IPS-20b (cell line): ENCODE measurements at regions not wholly inside any gene's neighbourhood (a gene's known extent, or its start where the extent isn't known, plus 50 kb on each side); places are given as distances from the start of the nearest gene placed in this dataset.

ENCODE experiments used
- H3K27ac ChIP-seq: one replicate; pipeline ENCODE4 v1.5.1; 2013; ENCODE audit warnings: low read length
- H3K27me3 ChIP-seq: 2 replicates; pipeline ENCODE4 v1.6.1; 2013; ENCODE audit warnings: mild to moderate bottlenecking, low read length, inconsistent platforms; ENCODE audit not compliant: insufficient read depth
- H3K36me3 ChIP-seq: 2 replicates; pipeline ENCODE4 v1.6.1; 2013; ENCODE audit warnings: low read depth, mild to moderate bottlenecking, inconsistent platforms, low read length, moderate library complexity; ENCODE audit not compliant: insufficient read depth
- H3K4me1 ChIP-seq: 2 replicates; pipeline ENCODE4 v1.6.1; 2013; ENCODE audit warnings: mild to moderate bottlenecking, control low read depth, inconsistent platforms, low read length, moderate library complexity; ENCODE audit not compliant: insufficient read depth
- H3K4me3 ChIP-seq: 2 replicates; pipeline ENCODE4 v1.5.1; 2013; ENCODE audit warnings: mild to moderate bottlenecking, low read length, inconsistent platforms
- H3K9ac ChIP-seq: 2 replicates; pipeline ENCODE4 v1.6.1; 2013; ENCODE audit warnings: low read depth, mild to moderate bottlenecking, inconsistent platforms, low read length, moderate library complexity
- H3K9me3 ChIP-seq: 2 replicates; pipeline ENCODE4 v1.6.1; 2013; ENCODE audit warnings: mild to moderate bottlenecking, low read depth, low read length, inconsistent platforms; ENCODE audit not compliant: insufficient read depth

GRCh38 chr9:82492274-82492673 lies 503.7 kb downstream of the SPATA31D1 start:
- Histone ChIP-seq H3K4me3 (no peak overlapping the region), H3K9ac (no peak overlapping the region), H3K27me3 (no peaks in the 10 kb centered on the region), H3K4me1 (no peaks in the 10 kb centered on the region), H3K36me3 (no peaks in the 10 kb centered on the region), H3K9me3 (no peaks in the 10 kb centered on the region), H3K27ac (no peak overlapping the region)

GRCh38 chr9:82495884-82496777 lies 507.6 kb downstream of the SPATA31D1 start:
- Histone ChIP-seq H3K4me3 (no peak overlapping the region), H3K9me3 (no peaks in the 10 kb centered on the region), H3K9ac (no peak overlapping the region), H3K36me3 (no peaks in the 10 kb centered on the region), H3K4me1 (no peaks in the 10 kb centered on the region), H3K27me3 (no peaks in the 10 kb centered on the region), H3K27ac (no peak overlapping the region)

- Histone ChIP-seq H3K4me3 (no peak overlapping the region), H3K27me3 (no peaks in the 10 kb centered on the region), H3K9me3 (no peaks in the 10 kb centered on the region), H3K27ac (no peak overlapping the region), H3K9ac (no peak overlapping the region), H3K36me3 (no peaks in the 10 kb centered on the region), H3K4me1 (no peaks in the 10 kb centered on the region)
Observed at GRCh38 chr9:82498541-82499317, 510.2 kb downstream of the SPATA31D1 start.

GRCh38 chr9:82499337-82499736 lies 510.8 kb downstream of the SPATA31D1 start:
- Histone ChIP-seq H3K27me3 (no peaks in the 10 kb centered on the region), H3K9me3 (no peaks in the 10 kb centered on the region), H3K27ac (no peak overlapping the region), H3K4me1 (no peaks in the 10 kb centered on the region), H3K4me3 (no peak overlapping the region), H3K36me3 (no peaks in the 10 kb centered on the region), H3K9ac (no peak overlapping the region)

GRCh38 chr9:82504620-82505019 lies 516.0 kb downstream of the SPATA31D1 start:
- Histone ChIP-seq H3K4me1 (no peaks in the 10 kb centered on the region), H3K9ac (no peak overlapping the region), H3K9me3 (no peaks in the 10 kb centered on the region), H3K27ac (no peak overlapping the region), H3K4me3 (no peak overlapping the region), H3K27me3 (no peaks in the 10 kb centered on the region), H3K36me3 (no peaks in the 10 kb centered on the region)

GRCh38 chr9:82511626-82512025 lies 523.1 kb downstream of the SPATA31D1 start:
- H3K36me3 ChIP-seq: no peaks in the 10 kb centered on the region
- no peaks in the 10 kb centered on the region for H3K4me1 ChIP-seq
- no peak overlapping the region for H3K4me3 ChIP-seq
- H3K9me3 ChIP-seq: no peaks in the 10 kb centered on the region
- H3K27ac ChIP-seq: no peak overlapping the region
- no peaks in the 10 kb centered on the region for H3K27me3 ChIP-seq
- H3K9ac ChIP-seq: no peak overlapping the region

GRCh38 chr9:82512728-82513127 lies 524.2 kb downstream of the SPATA31D1 start:
- Histone ChIP-seq H3K36me3 (no peaks in the 10 kb centered on the region), H3K4me1 (no peaks in the 10 kb centered on the region), H3K27ac (no peak overlapping the region), H3K9ac (no peak overlapping the region), H3K4me3 (no peak overlapping the region), H3K27me3 (no peaks in the 10 kb centered on the region), H3K9me3 (no peaks in the 10 kb centered on the region)

- no peak overlapping the region for H3K27ac ChIP-seq
- no peaks in the 10 kb centered on the region for H3K4me1 ChIP-seq
- no peaks in the 10 kb centered on the region for H3K27me3 ChIP-seq
- H3K4me3 ChIP-seq: no peak overlapping the region
- H3K9me3 ChIP-seq: no peaks in the 10 kb centered on the region
- no peak overlapping the region for H3K9ac ChIP-seq
- no peaks in the 10 kb centered on the region for H3K36me3 ChIP-seq
Observed at GRCh38 chr9:82513242-82513751, 524.7 kb downstream of the SPATA31D1 start.

- H3K4me3 ChIP-seq: no peak overlapping the region
- H3K9ac ChIP-seq: no peak overlapping the region
- no peaks in the 10 kb centered on the region for H3K9me3 ChIP-seq
- no peaks in the 10 kb centered on the region for H3K27me3 ChIP-seq
- no peaks in the 10 kb centered on the region for H3K36me3 ChIP-seq
- H3K27ac ChIP-seq: no peak overlapping the region
- no peaks in the 10 kb centered on the region for H3K4me1 ChIP-seq
Observed at GRCh38 chr9:82513976-82514735, 525.6 kb downstream of the SPATA31D1 start.

- H3K27me3 ChIP-seq: no peaks in the 10 kb centered on the region
Observed at GRCh38 chr9:82518868-82519267, 530.3 kb downstream of the SPATA31D1 start.

GRCh38 chr9:82519332-82519731 lies 530.8 kb downstream of the SPATA31D1 start:
- no peak overlapping the region for H3K4me3 ChIP-seq
- no peaks in the 10 kb centered on the region for H3K9me3 ChIP-seq

More at GRCh38 chr9:82518868-82519267, 530.3 kb downstream of the SPATA31D1 start:
- Histone ChIP-seq H3K27ac (no peak overlapping the region), H3K4me3 (no peak overlapping the region), H3K9ac (no peak overlapping the region), H3K4me1 (no peaks in the 10 kb centered on the region), H3K9me3 (no peaks in the 10 kb centered on the region), H3K36me3 (no peaks in the 10 kb centered on the region)

More at GRCh38 chr9:82519332-82519731, 530.8 kb downstream of the SPATA31D1 start:
- Histone ChIP-seq H3K9ac (no peak overlapping the region), H3K4me1 (no peaks in the 10 kb centered on the region), H3K27me3 (no peaks in the 10 kb centered on the region), H3K36me3 (no peaks in the 10 kb centered on the region), H3K27ac (no peak overlapping the region)
